Non-pigmented ciliary epithelial cell (primary cell): ENCODE measurements at regions not wholly inside any gene's neighbourhood (a gene's known extent, or its start where the extent isn't known, plus 50 kb on each side); places are given as distances from the start of the nearest gene placed in this dataset.

Source experiments
- DNase-seq: peaks from one replicate; pipeline ENCODE4 v3.0.0-alpha.2; 2010; ENCODE audit warnings: low read depth

GRCh38 chr1:244952280-244952933 is 88.1 kb upstream of the HNRNPU start:
- DNase-seq, result no peak

- DNase-seq, result no peak
Observed at GRCh38 chr1:244948416-244948815, 84.1 kb upstream of the HNRNPU start.

GRCh38 chr1:244945109-244945671 is 80.8 kb upstream of the HNRNPU start:
- no peak for DNase-seq

- DNase-seq, result no peak
Observed at GRCh38 chr1:244941121-244941520, 76.8 kb upstream of the HNRNPU start.

GRCh38 chr1:244937099-244937498 is 72.8 kb upstream of the HNRNPU start:
- DNase-seq, result no peak

GRCh38 chr1:244920911-244921761 is 56.8 kb upstream of the HNRNPU start:
- no peak for DNase-seq

- no peak for DNase-seq
Observed at GRCh38 chr1:244919320-244920282, 55.3 kb upstream of the HNRNPU start.

GRCh38 chr1:244918421-244919319 is 54.3 kb upstream of the HNRNPU start:
- DNase-seq, result no peak

- DNase-seq, result no peak
Observed at GRCh38 chr1:244917073-244917670, 52.8 kb upstream of the HNRNPU start.

- no peak for DNase-seq
Observed at GRCh38 chr1:244915736-244916135, 51.4 kb upstream of the HNRNPU start.

GRCh38 chr1:244914761-244915160 is 50.4 kb upstream of the HNRNPU start:
- DNase-seq, result no peak
